HL-60 (cell line): ENCODE measurements at regions not wholly inside any gene's neighbourhood (a gene's known extent, or its start where the extent isn't known, plus 50 kb on each side); places are given as distances from the start of the nearest gene placed in this dataset.
"Not testable (repeated sequence)": the region's sequence is repeated elsewhere in the genome, so short reads cannot be mapped to it uniquely, and the experiment has no call there.

ENCODE experiments used
- DNase-seq, 2 experiments: peaks; one replicate each; pipeline ENCODE4 v3.0.0-alpha.2; 2010 to 2020; ENCODE audit warnings: low read depth in 1 of 2, low spot score in 1 of 2
- H3K27ac ChIP-seq: fragments of 250-450 bp; sonication (Bioruptor Pico); replicated peaks from 2 replicates; pipeline ENCODE4 v1.5.1; 2020; ENCODE audit warnings: mild to moderate bottlenecking, moderate library complexity
- H3K27me3 ChIP-seq: fragments of 250-450 bp; sonication (Bioruptor Pico); 2 replicates; pipeline ENCODE4 v1.5.1; 2021; ENCODE audit warnings: mild to moderate bottlenecking, moderate library complexity; ENCODE audit not compliant: insufficient read depth, poor library complexity, severe bottlenecking
- H3K4me3 ChIP-seq: replicated peaks from 2 replicates; pipeline ENCODE4 v1.5.1; 2011; ENCODE audit warnings: mild to moderate bottlenecking, control low read depth, low read length; ENCODE audit not compliant: insufficient read depth
- GABPA ChIP-seq: IDR thresholded peaks from 2 replicates; pipeline ENCODE4 v1.6.1; 2012; ENCODE audit warnings: low read depth
- POLR2AphosphoS5 ChIP-seq: IDR thresholded peaks from 2 replicates; pipeline ENCODE4 v1.6.1; 2012; ENCODE audit warnings: low read depth
- SPI1 ChIP-seq: IDR thresholded peaks from 2 replicates; pipeline ENCODE4 v1.6.1; 2012; ENCODE audit warnings: low read depth, mild to moderate bottlenecking, borderline replicate concordance
- TF ChIP-seq, protein P1 (sequence below): IDR thresholded peaks from one replicate; pipeline ENCODE4 v1.5.1; 2011; ENCODE audit warnings: low read length, control low read depth, inconsistent platforms; ENCODE audit not compliant: insufficient read depth
- TF ChIP-seq, protein P2 (sequence below): IDR thresholded peaks from 2 replicates; pipeline ENCODE4 v1.6.1; 2012; ENCODE audit warnings: low read depth; ENCODE audit not compliant: insufficient replicate concordance

DNA sequence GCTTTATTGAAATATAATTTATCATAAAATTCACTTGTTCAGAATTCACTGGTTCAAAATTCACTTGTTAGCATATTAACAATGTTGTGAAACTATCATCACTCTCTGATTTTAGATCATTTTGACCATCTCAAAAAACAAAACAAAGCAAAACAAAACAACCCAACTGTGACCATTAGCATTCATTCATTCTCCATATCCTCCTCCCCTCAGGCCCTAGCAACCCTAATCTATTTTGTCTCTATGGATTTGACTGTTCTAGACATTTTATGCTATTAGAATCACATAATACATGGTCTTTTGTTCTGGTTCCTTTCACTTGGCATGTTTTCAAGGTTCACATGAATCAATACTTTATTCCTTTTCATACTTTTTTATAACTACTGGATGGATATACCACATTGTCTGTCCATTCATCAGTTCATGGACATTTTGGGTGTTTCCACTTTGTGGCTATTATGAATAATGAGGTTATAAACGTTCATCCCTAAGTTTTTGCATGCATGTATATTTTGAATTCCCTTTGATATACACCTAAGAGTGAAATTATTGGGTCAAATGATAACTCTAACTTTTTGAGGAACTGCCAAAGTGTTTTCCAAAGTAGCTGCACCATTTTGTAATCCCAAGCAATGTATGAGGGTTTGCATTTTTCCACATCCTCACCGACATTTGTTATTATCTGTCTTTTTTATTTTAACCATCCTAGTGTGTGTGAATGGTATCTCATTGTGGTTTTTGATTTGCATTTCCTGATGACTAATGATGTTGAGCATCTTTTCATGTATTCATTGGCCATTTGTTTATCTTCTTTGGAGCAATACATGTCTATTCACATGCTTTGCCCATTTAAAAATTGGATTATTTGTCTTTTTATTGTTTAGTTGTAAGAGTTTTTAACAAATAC, 304.1 kb downstream of the SH3GL2 start:
- Histone ChIP-seq H3K27me3 (no peaks in the 10 kb centered on the region), H3K4me3 (no peak overlapping the region), H3K27ac (no peak overlapping the region)
- no peak for DNase-seq
- no peak for TF ChIP-seq GABPA
- TF ChIP-seq SPI1 = no peak
- no peak for TF ChIP-seq POLR2AphosphoS5
- TF ChIP-seq, protein P1, sequence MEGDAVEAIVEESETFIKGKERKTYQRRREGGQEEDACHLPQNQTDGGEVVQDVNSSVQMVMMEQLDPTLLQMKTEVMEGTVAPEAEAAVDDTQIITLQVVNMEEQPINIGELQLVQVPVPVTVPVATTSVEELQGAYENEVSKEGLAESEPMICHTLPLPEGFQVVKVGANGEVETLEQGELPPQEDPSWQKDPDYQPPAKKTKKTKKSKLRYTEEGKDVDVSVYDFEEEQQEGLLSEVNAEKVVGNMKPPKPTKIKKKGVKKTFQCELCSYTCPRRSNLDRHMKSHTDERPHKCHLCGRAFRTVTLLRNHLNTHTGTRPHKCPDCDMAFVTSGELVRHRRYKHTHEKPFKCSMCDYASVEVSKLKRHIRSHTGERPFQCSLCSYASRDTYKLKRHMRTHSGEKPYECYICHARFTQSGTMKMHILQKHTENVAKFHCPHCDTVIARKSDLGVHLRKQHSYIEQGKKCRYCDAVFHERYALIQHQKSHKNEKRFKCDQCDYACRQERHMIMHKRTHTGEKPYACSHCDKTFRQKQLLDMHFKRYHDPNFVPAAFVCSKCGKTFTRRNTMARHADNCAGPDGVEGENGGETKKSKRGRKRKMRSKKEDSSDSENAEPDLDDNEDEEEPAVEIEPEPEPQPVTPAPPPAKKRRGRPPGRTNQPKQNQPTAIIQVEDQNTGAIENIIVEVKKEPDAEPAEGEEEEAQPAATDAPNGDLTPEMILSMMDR = no peak
- TF ChIP-seq, protein P2, sequence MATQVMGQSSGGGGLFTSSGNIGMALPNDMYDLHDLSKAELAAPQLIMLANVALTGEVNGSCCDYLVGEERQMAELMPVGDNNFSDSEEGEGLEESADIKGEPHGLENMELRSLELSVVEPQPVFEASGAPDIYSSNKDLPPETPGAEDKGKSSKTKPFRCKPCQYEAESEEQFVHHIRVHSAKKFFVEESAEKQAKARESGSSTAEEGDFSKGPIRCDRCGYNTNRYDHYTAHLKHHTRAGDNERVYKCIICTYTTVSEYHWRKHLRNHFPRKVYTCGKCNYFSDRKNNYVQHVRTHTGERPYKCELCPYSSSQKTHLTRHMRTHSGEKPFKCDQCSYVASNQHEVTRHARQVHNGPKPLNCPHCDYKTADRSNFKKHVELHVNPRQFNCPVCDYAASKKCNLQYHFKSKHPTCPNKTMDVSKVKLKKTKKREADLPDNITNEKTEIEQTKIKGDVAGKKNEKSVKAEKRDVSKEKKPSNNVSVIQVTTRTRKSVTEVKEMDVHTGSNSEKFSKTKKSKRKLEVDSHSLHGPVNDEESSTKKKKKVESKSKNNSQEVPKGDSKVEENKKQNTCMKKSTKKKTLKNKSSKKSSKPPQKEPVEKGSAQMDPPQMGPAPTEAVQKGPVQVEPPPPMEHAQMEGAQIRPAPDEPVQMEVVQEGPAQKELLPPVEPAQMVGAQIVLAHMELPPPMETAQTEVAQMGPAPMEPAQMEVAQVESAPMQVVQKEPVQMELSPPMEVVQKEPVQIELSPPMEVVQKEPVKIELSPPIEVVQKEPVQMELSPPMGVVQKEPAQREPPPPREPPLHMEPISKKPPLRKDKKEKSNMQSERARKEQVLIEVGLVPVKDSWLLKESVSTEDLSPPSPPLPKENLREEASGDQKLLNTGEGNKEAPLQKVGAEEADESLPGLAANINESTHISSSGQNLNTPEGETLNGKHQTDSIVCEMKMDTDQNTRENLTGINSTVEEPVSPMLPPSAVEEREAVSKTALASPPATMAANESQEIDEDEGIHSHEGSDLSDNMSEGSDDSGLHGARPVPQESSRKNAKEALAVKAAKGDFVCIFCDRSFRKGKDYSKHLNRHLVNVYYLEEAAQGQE = no peak

DNA sequence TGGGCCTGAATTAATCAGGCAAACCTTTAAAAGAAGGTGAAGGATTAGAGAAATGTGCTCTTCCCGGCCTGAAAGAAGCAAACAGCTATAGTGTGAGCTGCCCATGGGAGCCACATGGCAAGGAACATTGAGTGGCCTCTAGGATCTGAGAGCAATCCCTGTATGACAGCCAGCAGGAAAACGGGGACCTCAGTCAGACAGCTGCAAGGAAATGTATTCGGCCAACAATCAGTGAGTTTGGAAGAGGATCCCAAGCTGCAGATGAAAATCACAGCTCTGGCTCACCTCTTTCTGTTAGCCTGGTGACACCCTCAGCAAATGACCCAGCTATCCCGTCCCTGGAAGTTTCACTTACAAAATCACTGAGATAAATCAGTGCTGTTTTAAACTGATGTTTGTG, 309.2 kb downstream of the SH3GL2 start:
- Histone ChIP-seq H3K27me3 (no peaks in the 10 kb centered on the region), H3K4me3 (no peak overlapping the region), H3K27ac (no peak overlapping the region)
- no peak for DNase-seq
- TF ChIP-seq POLR2AphosphoS5 (no peak), GABPA (no peak), SPI1 (no peak)
- TF ChIP-seq, protein P1 = no peak
- TF ChIP-seq, protein P2 = no peak

DNA sequence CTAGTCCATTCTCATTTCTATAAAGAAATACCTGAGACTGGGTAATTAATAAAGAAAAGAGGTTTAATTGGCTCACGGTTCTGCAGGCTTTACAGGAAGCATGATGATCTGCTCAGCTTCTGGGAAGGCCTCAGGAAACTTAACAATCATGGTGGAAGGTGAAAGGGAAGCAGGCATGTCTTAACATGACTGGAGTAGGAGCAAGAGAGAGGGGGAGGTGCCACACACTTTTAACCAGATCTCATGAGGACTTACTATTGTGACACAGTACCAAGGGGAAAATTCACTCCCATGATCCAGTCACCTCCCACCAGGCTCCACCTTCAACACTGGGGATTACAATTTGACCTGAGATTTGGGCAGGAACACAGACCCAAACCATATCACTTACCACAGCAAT, 310.1 kb downstream of the SH3GL2 start:
- H3K27me3 ChIP-seq, H3K4me3 ChIP-seq, DNase-seq, H3K27ac ChIP-seq: not testable (repeated sequence)

DNA sequence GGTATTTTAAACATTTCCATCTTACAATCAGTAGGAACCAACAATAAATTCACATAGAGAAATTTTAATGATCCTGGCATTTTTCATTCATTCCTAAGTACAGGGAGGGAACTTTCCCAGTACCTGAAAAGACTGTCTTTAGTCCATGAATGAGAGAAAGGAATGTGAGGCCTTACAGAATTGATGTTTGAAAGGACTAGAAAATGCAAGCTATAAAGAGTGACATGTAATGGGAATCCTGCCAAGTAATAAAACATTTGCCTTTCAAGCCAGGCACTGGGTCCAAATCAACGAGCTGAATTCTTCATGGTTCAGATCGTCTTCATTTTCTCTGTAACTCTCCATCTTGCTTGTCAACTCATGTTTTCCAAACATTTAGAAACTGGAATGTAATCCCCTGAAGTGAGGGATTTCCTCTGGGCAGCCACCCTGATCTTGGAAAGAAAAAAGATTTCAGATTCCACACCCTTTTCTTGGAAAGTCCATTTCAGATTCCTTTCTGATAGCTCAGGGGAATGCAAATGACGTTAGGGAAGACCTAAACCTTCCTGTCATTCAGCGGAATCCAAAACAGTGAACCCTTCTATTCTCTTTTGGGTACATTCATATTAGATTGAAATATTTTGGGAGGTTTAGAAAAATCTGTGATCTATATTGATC, 315.8 kb downstream of the SH3GL2 start:
- DNase-seq = no peak
- TF ChIP-seq POLR2AphosphoS5 (no peak), SPI1 (no peak), GABPA (no peak)
- TF ChIP-seq, protein P2 = no peak
- TF ChIP-seq, protein P1 = no peak
- no peak overlapping the region for H3K4me3 ChIP-seq
- H3K27ac ChIP-seq = no peak overlapping the region
- H3K27me3 ChIP-seq = no peaks in the 10 kb centered on the region
